Hepatocyte (in vitro differentiated cells): ENCODE measurements at regions not wholly inside any gene's neighbourhood (a gene's known extent, or its start where the extent isn't known, plus 50 kb on each side); places are given as distances from the start of the nearest gene placed in this dataset.

ENCODE experiments used
- EZH2 ChIP-seq: fragments of 200-600 bp; sonication (generic); IDR thresholded peaks from 2 replicates; pipeline ENCODE4 v1.6.1; 2016; ENCODE audit warnings: antibody characterized with exemption, mild to moderate bottlenecking, borderline replicate concordance
- TF ChIP-seq, protein P1 (sequence below): fragments of 200-600 bp; sonication (generic); IDR thresholded peaks from 2 replicates; pipeline ENCODE4 v1.5.1; 2016; ENCODE audit warnings: antibody characterized with exemption, mild to moderate bottlenecking; ENCODE audit not compliant: poor library complexity

DNA sequence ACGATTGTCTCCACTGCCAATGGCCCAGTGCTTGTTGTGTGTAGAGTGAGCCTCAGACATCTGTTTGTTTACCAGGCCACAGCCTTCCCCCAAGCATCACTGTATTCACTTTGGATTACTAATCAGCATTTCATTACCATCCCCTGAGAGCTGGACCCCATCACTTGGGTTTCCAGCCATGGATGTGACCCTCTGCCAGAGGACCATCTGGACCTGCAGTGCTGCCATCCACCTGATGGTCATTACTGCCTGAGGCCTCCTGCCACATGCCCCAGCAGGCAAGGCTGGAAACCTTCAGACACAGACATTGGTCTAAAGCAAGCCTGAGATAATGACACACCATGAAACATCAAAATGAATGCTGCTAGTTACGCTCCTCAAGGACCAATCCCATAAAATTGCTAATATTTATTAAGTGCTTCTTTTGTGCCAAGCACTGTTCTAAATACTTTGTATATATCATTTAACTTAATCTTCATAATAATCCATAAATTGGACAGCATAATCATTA lies 2096.3 kb upstream of the CELF4 start:
- no peak for TF ChIP-seq EZH2
- TF ChIP-seq, protein P1, sequence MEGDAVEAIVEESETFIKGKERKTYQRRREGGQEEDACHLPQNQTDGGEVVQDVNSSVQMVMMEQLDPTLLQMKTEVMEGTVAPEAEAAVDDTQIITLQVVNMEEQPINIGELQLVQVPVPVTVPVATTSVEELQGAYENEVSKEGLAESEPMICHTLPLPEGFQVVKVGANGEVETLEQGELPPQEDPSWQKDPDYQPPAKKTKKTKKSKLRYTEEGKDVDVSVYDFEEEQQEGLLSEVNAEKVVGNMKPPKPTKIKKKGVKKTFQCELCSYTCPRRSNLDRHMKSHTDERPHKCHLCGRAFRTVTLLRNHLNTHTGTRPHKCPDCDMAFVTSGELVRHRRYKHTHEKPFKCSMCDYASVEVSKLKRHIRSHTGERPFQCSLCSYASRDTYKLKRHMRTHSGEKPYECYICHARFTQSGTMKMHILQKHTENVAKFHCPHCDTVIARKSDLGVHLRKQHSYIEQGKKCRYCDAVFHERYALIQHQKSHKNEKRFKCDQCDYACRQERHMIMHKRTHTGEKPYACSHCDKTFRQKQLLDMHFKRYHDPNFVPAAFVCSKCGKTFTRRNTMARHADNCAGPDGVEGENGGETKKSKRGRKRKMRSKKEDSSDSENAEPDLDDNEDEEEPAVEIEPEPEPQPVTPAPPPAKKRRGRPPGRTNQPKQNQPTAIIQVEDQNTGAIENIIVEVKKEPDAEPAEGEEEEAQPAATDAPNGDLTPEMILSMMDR, result no peak
